NB4 (cell line): ENCODE measurements at regions not wholly inside any gene's neighbourhood (a gene's known extent, or its start where the extent isn't known, plus 50 kb on each side); places are given as distances from the start of the nearest gene placed in this dataset.

Experiments used
- DNase-seq: peaks from one replicate; pipeline ENCODE4 v3.0.0; 2010; ENCODE audit warnings: low read depth
- H3K4me3 ChIP-seq: one replicate; pipeline ENCODE4 v1.5.1; 2011; ENCODE audit warnings: mild to moderate bottlenecking, low read depth, low read length, moderate library complexity
- CTCF ChIP-seq: IDR thresholded peaks from one replicate; pipeline ENCODE4 v1.5.1; 2012; ENCODE audit warnings: low read depth, low read length
- MYC ChIP-seq: IDR thresholded peaks from 2 replicates; pipeline ENCODE4 v1.6.1; 2011; ENCODE audit warnings: low read depth, low read length
- POLR2A ChIP-seq: IDR thresholded peaks from 2 replicates; pipeline ENCODE4 v1.6.1; 2011; ENCODE audit warnings: mild to moderate bottlenecking; ENCODE audit not compliant: insufficient read length; ENCODE audit errors: extremely low read depth
- TF ChIP-seq, protein P1 (sequence below): IDR thresholded peaks from 2 replicates; pipeline ENCODE4 v1.6.1; 2011; ENCODE audit warnings: low read depth, low read length

DNA sequence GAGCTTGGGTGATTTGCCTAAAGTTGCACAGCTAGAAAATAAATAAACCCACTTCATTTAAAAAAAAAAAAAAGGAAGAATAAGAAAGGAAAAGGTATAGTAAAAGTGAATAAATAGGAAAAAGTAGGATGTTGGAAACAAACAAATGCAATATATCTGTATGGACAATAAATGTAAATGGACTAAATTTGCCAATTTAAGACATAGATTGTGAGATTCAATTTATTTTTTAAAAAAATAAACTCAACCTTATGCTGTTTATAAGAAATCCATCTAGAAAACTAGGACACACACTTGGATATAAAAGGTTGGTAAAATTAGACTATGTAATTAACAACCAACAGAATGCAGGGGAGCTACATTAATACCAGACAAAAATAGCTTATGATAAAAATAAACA is 300.0 kb downstream of the AJAP1 start:
- H3K4me3 ChIP-seq = no peak overlapping the region
- TF ChIP-seq MYC (no peak), CTCF (no peak), POLR2A (no peak)
- TF ChIP-seq, protein P1, sequence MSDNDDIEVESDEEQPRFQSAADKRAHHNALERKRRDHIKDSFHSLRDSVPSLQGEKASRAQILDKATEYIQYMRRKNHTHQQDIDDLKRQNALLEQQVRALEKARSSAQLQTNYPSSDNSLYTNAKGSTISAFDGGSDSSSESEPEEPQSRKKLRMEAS = no peak
- DNase-seq = no peak

DNA sequence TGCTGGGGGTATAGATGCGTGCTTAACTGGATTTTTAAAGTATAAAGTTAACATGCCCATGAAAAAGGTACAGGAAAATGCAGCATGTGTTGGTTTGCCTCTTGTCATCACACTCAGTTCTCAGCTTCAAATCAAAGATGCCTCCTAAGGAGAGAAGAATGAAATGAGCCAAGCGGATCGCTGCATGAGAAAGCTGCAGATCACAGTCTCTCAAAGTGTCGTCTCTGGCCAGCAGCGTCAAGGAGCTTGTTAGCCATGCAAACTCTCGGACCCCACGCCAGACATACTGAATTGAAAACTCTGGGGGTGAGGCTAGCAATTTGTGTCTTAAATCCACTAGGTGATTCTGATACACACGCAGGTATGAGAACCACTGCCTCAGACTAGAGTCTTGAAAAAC is 297.2 kb downstream of the AJAP1 start:
- no peak for DNase-seq
- TF ChIP-seq POLR2A (no peak), CTCF (no peak), MYC (no peak)
- TF ChIP-seq, protein P1 = no peak
- no peak overlapping the region for H3K4me3 ChIP-seq

DNA sequence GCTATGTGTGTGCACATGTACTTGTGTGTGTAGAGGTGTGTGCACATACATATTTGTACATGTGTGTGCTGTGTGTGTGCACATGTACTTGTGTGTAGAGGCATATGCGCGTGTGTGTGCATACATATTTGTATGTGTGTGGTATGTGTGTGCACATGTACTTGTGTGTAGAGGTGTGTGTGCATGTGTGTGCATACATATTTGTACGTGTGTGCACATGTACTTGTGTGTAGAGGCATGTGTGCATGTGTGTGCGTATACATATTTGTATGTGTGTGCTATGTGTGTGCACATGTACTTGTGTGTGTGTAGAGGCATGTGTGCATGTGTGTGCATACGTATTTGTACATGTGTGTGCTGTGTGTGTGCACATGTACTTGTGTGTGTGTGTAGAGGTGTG is 291.9 kb downstream of the AJAP1 start:
- H3K4me3 ChIP-seq = no peak overlapping the region
- DNase-seq = no peak
- no peak for TF ChIP-seq POLR2A
- TF ChIP-seq CTCF = no peak
- TF ChIP-seq, protein P1 = no peak
- no peak for TF ChIP-seq MYC

DNA sequence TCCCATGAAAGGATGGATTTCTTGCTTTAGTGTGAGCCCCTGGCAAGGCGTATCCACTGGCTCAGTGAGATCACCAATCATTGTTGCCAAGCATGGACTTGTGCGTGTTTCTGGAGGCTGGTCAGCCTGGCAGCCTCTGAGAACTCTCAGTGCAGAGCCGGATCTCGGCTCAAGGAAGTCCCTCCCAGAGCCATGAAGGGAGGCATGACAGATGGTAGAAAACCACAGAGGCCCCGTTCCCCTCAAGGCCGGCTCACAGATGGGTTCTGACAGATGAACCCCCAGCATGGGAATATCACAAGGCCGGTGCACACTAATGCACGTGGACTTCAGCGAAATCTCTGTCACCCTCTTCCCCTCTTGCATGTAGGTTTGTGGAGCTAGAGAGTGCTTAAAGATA is 290.5 kb downstream of the AJAP1 start:
- TF ChIP-seq, protein P1 = no peak
- TF ChIP-seq MYC (no peak), POLR2A (no peak), CTCF (no peak)
- no peak overlapping the region for H3K4me3 ChIP-seq

GRCh38 chr1:4944072-4944471 is 289.7 kb downstream of the AJAP1 start:
- DNase-seq = no peak

More for the DNA sequence above, 290.5 kb downstream of the AJAP1 start:
- no peak for DNase-seq

More at GRCh38 chr1:4944072-4944471, 289.7 kb downstream of the AJAP1 start:
- H3K4me3 ChIP-seq = no peak overlapping the region
- TF ChIP-seq, protein P1 = no peak
- TF ChIP-seq MYC (no peak), CTCF (no peak), POLR2A (no peak)
